Neutrophil (primary cell): ENCODE measurements at regions not wholly inside any gene's neighbourhood (a gene's known extent, or its start where the extent isn't known, plus 50 kb on each side); places are given as distances from the start of the nearest gene placed in this dataset.

ENCODE experiments used
- H3K27ac ChIP-seq: fragments of 200-600 bp; sonication (generic); 2 replicates; pipeline ENCODE4 v1.5.1; 2016; ENCODE audit warnings: mild to moderate bottlenecking, moderate library complexity
- H3K27me3 ChIP-seq: fragments of 200-600 bp; sonication (generic); 2 replicates; pipeline ENCODE4 v1.6.0; 2016; ENCODE audit warnings: mild to moderate bottlenecking
- H3K36me3 ChIP-seq: fragments of 200-600 bp; sonication (generic); 2 replicates; pipeline ENCODE4 v1.5.1; 2017
- H3K4me1 ChIP-seq, 2 experiments: fragments of 200-600 bp in 1 of 2; sonication (generic) in 1 of 2; 1 replicate in 1 of 2; 2 replicates in 1 of 2; pipeline versions ENCODE4 v1.5.1 to v1.6.1; 2013 to 2016; ENCODE audit warnings: low read depth in 1 of 2, low read length in 1 of 2, mild to moderate bottlenecking in 1 of 2, moderate library complexity in 1 of 2; ENCODE audit not compliant: control insufficient read depth in 1 of 2, insufficient read depth in 1 of 2
- H3K4me3 ChIP-seq, 2 experiments: fragments of 200-600 bp in 1 of 2; sonication (generic) in 1 of 2; 1 replicate in 1 of 2; 2 replicates in 1 of 2; pipeline ENCODE4 v1.5.1; 2013 to 2016; ENCODE audit warnings: low read depth in 1 of 2, low read length in 1 of 2, mild to moderate bottlenecking in 1 of 2, moderate library complexity in 1 of 2
- H3K9me3 ChIP-seq: fragments of 200-600 bp; sonication (generic); 2 replicates; pipeline ENCODE4 v1.5.1; 2016
- CTCF ChIP-seq: fragments of 200-600 bp; sonication (generic); IDR thresholded peaks from 2 replicates; pipeline ENCODE4 v1.5.1; 2016; ENCODE audit warnings: antibody characterized with exemption

DNA sequence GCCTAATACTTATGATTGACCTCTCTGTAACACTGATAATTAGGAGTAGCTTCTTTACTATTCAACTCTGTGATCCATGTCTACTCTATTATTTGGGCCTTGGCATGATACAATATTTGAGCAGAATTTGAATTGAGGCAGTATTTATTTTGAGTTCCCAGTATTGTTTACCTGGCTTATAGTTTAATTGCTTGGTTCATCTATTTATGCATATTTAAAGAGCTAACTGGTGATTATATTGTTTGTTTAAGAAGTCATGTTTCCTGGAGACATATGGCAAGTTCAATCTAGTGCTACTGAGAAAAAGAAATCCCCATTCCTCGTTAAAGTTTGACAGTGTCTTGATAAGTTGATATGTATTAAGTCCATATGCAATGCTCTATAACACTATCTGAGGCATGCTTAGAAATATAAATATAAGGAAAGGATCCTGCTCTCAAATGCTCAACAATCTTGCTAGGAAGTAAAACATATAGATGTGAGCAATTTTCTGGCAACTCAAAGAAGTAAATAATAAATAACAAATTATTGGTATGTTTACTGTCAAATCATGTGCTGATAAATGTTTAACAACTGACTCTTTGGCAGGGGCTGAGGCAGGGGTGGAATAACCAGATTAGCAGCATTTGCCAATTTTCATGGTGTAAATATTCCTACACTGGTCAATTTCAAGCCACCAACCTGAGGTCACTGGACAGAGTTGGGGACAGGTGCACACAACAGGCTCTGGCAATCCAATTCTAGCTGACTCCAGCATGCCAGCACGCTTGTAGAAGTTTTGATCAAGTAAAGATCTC lies 430.2 kb upstream of the PIK3C3 start:
- Histone ChIP-seq H3K4me3 (no peak overlapping the region), H3K9me3 (no peaks in the 10 kb centered on the region), H3K36me3 (no peaks in the 10 kb centered on the region), H3K27me3 (no peaks in the 10 kb centered on the region), H3K4me1 (no peaks in the 10 kb centered on the region), H3K27ac (no peak overlapping the region)
- TF ChIP-seq CTCF, result no peak

GRCh38 chr18:41517142-41517541 lies 437.9 kb upstream of the PIK3C3 start:
- no peak for TF ChIP-seq CTCF
- Histone ChIP-seq H3K36me3 (no peaks in the 10 kb centered on the region), H3K27me3 (no peaks in the 10 kb centered on the region), H3K4me1 (no peaks in the 10 kb centered on the region), H3K27ac (no peak overlapping the region), H3K4me3 (no peak overlapping the region), H3K9me3 (no peaks in the 10 kb centered on the region)

- H3K4me1 ChIP-seq, result no peaks in the 10 kb centered on the region
- no peaks in the 10 kb centered on the region for H3K27me3 ChIP-seq
- no peaks in the 10 kb centered on the region for H3K9me3 ChIP-seq
- H3K4me3 ChIP-seq, result no peak overlapping the region
- TF ChIP-seq CTCF, result no peak
- no peaks in the 10 kb centered on the region for H3K36me3 ChIP-seq
- H3K27ac ChIP-seq, result no peak overlapping the region
Observed at GRCh38 chr18:41513438-41513837, 441.6 kb upstream of the PIK3C3 start.

DNA sequence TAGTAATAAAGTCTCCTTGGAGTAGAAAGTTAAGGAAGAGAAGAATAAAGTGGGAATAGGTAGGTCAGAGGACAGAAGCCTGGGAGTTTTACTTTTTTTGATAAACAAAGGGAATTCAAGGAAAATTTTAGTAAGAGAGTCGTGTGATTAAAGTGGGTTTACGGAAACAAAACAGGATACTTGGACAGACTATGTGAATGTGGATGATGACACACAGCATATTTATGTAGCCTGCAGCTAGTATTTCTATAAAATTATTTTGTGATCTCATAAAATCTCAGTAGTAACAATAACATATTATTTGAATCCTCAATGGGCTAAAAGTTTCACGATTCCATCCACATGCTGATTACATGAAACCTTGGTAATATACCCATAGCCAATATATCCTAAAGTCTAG lies 450.7 kb upstream of the PIK3C3 start:
- no peak for TF ChIP-seq CTCF
- Histone ChIP-seq H3K4me1 (no peaks in the 10 kb centered on the region), H3K27ac (no peak overlapping the region), H3K4me3 (no peak overlapping the region), H3K27me3 (no peaks in the 10 kb centered on the region), H3K9me3 (no peaks in the 10 kb centered on the region), H3K36me3 (no peaks in the 10 kb centered on the region)

DNA sequence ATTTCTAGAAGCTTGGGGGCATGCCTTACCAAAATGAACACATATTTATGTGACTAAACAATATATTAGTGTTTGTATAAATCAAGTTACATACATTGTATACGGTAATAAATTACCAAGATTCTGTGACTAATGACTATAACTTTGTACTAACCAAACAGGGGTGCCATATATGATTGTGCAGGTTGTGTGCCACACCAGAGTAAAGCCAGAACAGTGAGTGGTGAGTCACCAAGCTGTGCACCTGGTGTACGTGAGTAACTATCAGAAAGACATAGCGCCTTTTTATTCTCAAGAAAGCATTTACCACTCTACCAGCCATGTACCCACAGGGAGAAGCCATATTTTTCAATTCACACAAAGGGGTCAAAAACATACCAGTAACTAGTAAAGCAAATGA lies 453.2 kb upstream of the PIK3C3 start:
- Histone ChIP-seq H3K27me3 (no peaks in the 10 kb centered on the region), H3K4me3 (no peak overlapping the region), H3K9me3 (no peaks in the 10 kb centered on the region), H3K27ac (no peak overlapping the region), H3K4me1 (no peaks in the 10 kb centered on the region), H3K36me3 (no peaks in the 10 kb centered on the region)
- TF ChIP-seq CTCF, result no peak
